HEK293 (cell line): ENCODE measurements at regions not wholly inside any gene's neighbourhood (a gene's known extent, or its start where the extent isn't known, plus 50 kb on each side); places are given as distances from the start of the nearest gene placed in this dataset.

ENCODE experiments used
- GLIS1 ChIP-seq: fragments of 450-650 bp; formaldehyde crosslinking; IDR thresholded peaks from 2 replicates; pipeline ENCODE4 v1.5.1; 2016; ENCODE audit warnings: missing biosample characterization, missing genetic modification characterization
- IKZF3 ChIP-seq: fragments of 450-650 bp; IDR thresholded peaks from 2 replicates; pipeline ENCODE4 v1.5.0; 2018; ENCODE audit warnings: missing biosample characterization, mild to moderate bottlenecking, missing genetic modification characterization, moderate library complexity
- KLF10 ChIP-seq: fragments of 450-650 bp; IDR thresholded peaks from 2 replicates; pipeline ENCODE4 v1.5.1; 2018; ENCODE audit warnings: missing biosample characterization, mild to moderate bottlenecking, missing genetic modification characterization
- MZF1 ChIP-seq: fragments of 450-650 bp; formaldehyde crosslinking; IDR thresholded peaks from 2 replicates; pipeline ENCODE4 v1.5.1; 2017; ENCODE audit warnings: missing biosample characterization, missing genetic modification characterization, borderline replicate concordance
- OSR2 ChIP-seq: fragments of 450-650 bp; formaldehyde crosslinking; IDR thresholded peaks from 2 replicates; pipeline ENCODE4 v1.5.1; 2016; ENCODE audit warnings: missing biosample characterization, missing genetic modification characterization
- PRDM10 ChIP-seq: fragments of 450-650 bp; formaldehyde crosslinking; IDR thresholded peaks from 2 replicates; pipeline ENCODE4 v1.5.1; 2016; ENCODE audit warnings: missing biosample characterization, missing genetic modification characterization
- ZBTB17 ChIP-seq: fragments of 450-650 bp; formaldehyde crosslinking; IDR thresholded peaks from 2 replicates; pipeline ENCODE4 v1.5.1; 2016; ENCODE audit warnings: missing biosample characterization, missing genetic modification characterization
- ZFP3 ChIP-seq: fragments of 450-650 bp; formaldehyde crosslinking; IDR thresholded peaks from 2 replicates; pipeline ENCODE4 v1.5.1; 2016; ENCODE audit warnings: low read depth, missing biosample characterization, missing genetic modification characterization
- ZIC2 ChIP-seq: fragments of 450-650 bp; formaldehyde crosslinking; IDR thresholded peaks from 2 replicates; pipeline ENCODE4 v1.5.1; 2016; ENCODE audit warnings: missing biosample characterization, missing genetic modification characterization
- ZNF146 ChIP-seq: fragments of 450-650 bp; formaldehyde crosslinking; IDR thresholded peaks from 2 replicates; pipeline ENCODE4 v1.5.1; 2016; ENCODE audit warnings: missing biosample characterization, missing genetic modification characterization
- ZNF26 ChIP-seq: fragments of 450-650 bp; formaldehyde crosslinking; IDR thresholded peaks from 2 replicates; pipeline ENCODE4 v1.5.1; 2016; ENCODE audit warnings: missing biosample characterization, missing genetic modification characterization
- ZNF311 ChIP-seq: fragments of 450-650 bp; formaldehyde crosslinking; IDR thresholded peaks from 2 replicates; pipeline ENCODE4 v1.5.1; 2017; ENCODE audit warnings: missing biosample characterization, missing genetic modification characterization, borderline replicate concordance
- ZNF341 ChIP-seq: fragments of 450-650 bp; formaldehyde crosslinking; IDR thresholded peaks from 2 replicates; pipeline ENCODE4; 2016; ENCODE audit warnings: low read depth, missing biosample characterization, missing genetic modification characterization
- ZNF398 ChIP-seq: fragments of 450-650 bp; formaldehyde crosslinking; IDR thresholded peaks from 2 replicates; pipeline ENCODE4 v1.5.1; 2017; ENCODE audit warnings: missing biosample characterization, missing genetic modification characterization
- ZNF423 ChIP-seq: fragments of 450-650 bp; formaldehyde crosslinking; IDR thresholded peaks from 2 replicates; pipeline ENCODE4 v1.5.1; 2016; ENCODE audit warnings: missing biosample characterization, missing genetic modification characterization
- ZNF473 ChIP-seq: fragments of 450-650 bp; formaldehyde crosslinking; IDR thresholded peaks from 2 replicates; pipeline ENCODE4 v1.5.1; 2017; ENCODE audit warnings: missing biosample characterization, missing genetic modification characterization
- ZNF561 ChIP-seq: fragments of 450-650 bp; IDR thresholded peaks from 2 replicates; pipeline ENCODE4 v1.5.1; 2018; ENCODE audit warnings: missing biosample characterization, missing genetic modification characterization, borderline replicate concordance
- ZNF610 ChIP-seq: fragments of 450-650 bp; formaldehyde crosslinking; IDR thresholded peaks from 2 replicates; pipeline ENCODE4 v1.5.1; 2016; ENCODE audit warnings: missing biosample characterization, missing genetic modification characterization, borderline replicate concordance
- ZNF639 ChIP-seq: fragments of 450-650 bp; formaldehyde crosslinking; IDR thresholded peaks from 2 replicates; pipeline ENCODE4 v1.5.1; 2016; ENCODE audit warnings: missing biosample characterization, missing genetic modification characterization
- ZNF692 ChIP-seq: fragments of 450-650 bp; formaldehyde crosslinking; IDR thresholded peaks from 2 replicates; pipeline ENCODE4 v1.5.1; 2016; ENCODE audit warnings: missing biosample characterization, missing genetic modification characterization
- ZNF792 ChIP-seq: fragments of 450-650 bp; formaldehyde crosslinking; IDR thresholded peaks from 2 replicates; pipeline ENCODE4 v1.5.1; 2016; ENCODE audit warnings: missing biosample characterization, missing genetic modification characterization
- ZNF843 ChIP-seq: fragments of 450-650 bp; formaldehyde crosslinking; IDR thresholded peaks from 2 replicates; pipeline ENCODE4 v1.5.1; 2016; ENCODE audit warnings: missing biosample characterization, missing genetic modification characterization
- ZSCAN16 ChIP-seq: fragments of 450-650 bp; formaldehyde crosslinking; IDR thresholded peaks from 2 replicates; pipeline ENCODE4 v1.5.1; 2016; ENCODE audit warnings: missing biosample characterization, missing genetic modification characterization
- ZSCAN18 ChIP-seq: fragments of 450-650 bp; formaldehyde crosslinking; IDR thresholded peaks from 2 replicates; pipeline ENCODE4 v1.5.1; 2016; ENCODE audit warnings: missing biosample characterization, missing genetic modification characterization

- no peak for TF ChIP-seq ZNF398 (tag by site-specific recombination)
- peak; percentile 69 for TF ChIP-seq IKZF3 (tag by site-specific recombination)
- TF ChIP-seq ZNF146 (tag by site-specific recombination) = no peak
- no peak for TF ChIP-seq ZNF843
- TF ChIP-seq ZNF610 (tag by site-specific recombination) = no peak
- peak; percentile 72 for TF ChIP-seq GLIS1 (tag by site-specific recombination)
- no peak for TF ChIP-seq ZSCAN18
- peak; percentile 57 for TF ChIP-seq ZNF341
- no peak for TF ChIP-seq ZNF792 (tag by site-specific recombination)
- no peak for TF ChIP-seq ZNF26
- no peak for TF ChIP-seq ZNF692
- no peak for TF ChIP-seq ZSCAN16 (tag by site-specific recombination)
- peak; percentile 42; the same call in 1 of the 2 replicates for TF ChIP-seq ZBTB17 (tag by site-specific recombination)
- TF ChIP-seq ZNF311 = no peak
- no peak for TF ChIP-seq ZNF639 (tag by site-specific recombination)
- peak; percentile 86 for TF ChIP-seq ZIC2 (tag by site-specific recombination)
- 0 out of 2 replicates have a peak, but pooled peaks have one; percentile 6 for TF ChIP-seq KLF10 (tag by site-specific recombination)
- peak; percentile 36; the same call in 1 of the 2 replicates for TF ChIP-seq MZF1 (tag by site-specific recombination)
- TF ChIP-seq ZNF423 (tag by site-specific recombination) = peak; percentile 37; the same call in 1 of the 2 replicates
- TF ChIP-seq ZNF473 (tag by site-specific recombination) = no peak
- peak; percentile 73 for TF ChIP-seq PRDM10
- peak; percentile 35; the same call in 1 of the 2 replicates for TF ChIP-seq OSR2
- TF ChIP-seq ZNF561 (tag by site-specific recombination) = 0 out of 2 replicates have a peak, but pooled peaks have one; percentile 31
- no peak for TF ChIP-seq ZFP3 (tag by site-specific recombination)
Observed at GRCh38 chr21:31555741-31556191, 103.7 kb upstream of the SOD1 start (continued).
